Adrenal gland (tissue), 5 donors: ENCODE measurements at regions not wholly inside any gene's neighbourhood (a gene's known extent, or its start where the extent isn't known, plus 50 kb on each side); places are given as distances from the start of the nearest gene placed in this dataset.

ENCODE experiments used
- POLR2A ChIP-seq, 2 donors: fragments of 450-650 bp; IDR thresholded peaks; one replicate each; pipeline ENCODE4 v1.6.1; 2017; ENCODE audit warnings: antibody characterized with exemption in 2 of 2, mild to moderate bottlenecking in 2 of 2, moderate library complexity in 1 of 2
- TF ChIP-seq, protein P1 (sequence below), 6 experiments: fragments of 450-650 bp in 4 of 6; fragments of 200-600 bp in 2 of 6; sonication (generic) in 1 of 6; IDR thresholded peaks; 1 replicate in 5 of 6; 2 replicates in 1 of 6; pipeline versions ENCODE4 v1.5.1 to v1.8.0; 2016 to 2021; ENCODE audit warnings: antibody characterized with exemption in 6 of 6, mild to moderate bottlenecking in 2 of 6, moderate library complexity in 1 of 6
- donor health status: DM: no; HTN: no; CAD: no.

DNA sequence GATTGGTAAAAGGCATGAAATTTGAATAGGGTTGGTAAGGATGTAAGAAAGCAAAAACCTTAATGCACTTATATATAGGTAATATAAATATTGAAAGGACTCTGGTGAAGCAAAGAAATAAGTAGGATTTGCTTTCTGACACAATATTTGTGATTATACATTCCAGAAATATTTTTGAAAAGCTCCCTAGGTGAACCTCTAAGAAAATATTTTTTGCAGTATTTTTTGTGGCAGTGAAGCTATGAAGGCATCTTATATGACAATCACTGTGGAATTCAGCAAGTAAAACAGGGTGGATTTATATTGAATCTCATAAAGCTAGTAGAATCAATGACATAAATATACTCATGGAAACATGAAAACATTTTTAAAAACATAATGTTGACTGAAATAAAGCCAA lies 119.6 kb upstream of the EPHA3 start:
- TF ChIP-seq POLR2A (IDR thresholded peaks at IDR 0.05), result no peak
- TF ChIP-seq, protein P1, sequence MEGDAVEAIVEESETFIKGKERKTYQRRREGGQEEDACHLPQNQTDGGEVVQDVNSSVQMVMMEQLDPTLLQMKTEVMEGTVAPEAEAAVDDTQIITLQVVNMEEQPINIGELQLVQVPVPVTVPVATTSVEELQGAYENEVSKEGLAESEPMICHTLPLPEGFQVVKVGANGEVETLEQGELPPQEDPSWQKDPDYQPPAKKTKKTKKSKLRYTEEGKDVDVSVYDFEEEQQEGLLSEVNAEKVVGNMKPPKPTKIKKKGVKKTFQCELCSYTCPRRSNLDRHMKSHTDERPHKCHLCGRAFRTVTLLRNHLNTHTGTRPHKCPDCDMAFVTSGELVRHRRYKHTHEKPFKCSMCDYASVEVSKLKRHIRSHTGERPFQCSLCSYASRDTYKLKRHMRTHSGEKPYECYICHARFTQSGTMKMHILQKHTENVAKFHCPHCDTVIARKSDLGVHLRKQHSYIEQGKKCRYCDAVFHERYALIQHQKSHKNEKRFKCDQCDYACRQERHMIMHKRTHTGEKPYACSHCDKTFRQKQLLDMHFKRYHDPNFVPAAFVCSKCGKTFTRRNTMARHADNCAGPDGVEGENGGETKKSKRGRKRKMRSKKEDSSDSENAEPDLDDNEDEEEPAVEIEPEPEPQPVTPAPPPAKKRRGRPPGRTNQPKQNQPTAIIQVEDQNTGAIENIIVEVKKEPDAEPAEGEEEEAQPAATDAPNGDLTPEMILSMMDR (IDR thresholded peaks at IDR 0.05), result no peak
